ENCODE measurements at regions not wholly inside any gene's neighbourhood (a gene's known extent, or its start where the extent isn't known, plus 50 kb on each side); places are given as distances from the start of the nearest gene placed in this dataset.

- no peak for TF ChIP-seq POLR2AphosphoS5 (IDR thresholded peaks at IDR 0.05; ENCODE audit: low read depth, low read length)
- no peak for TF ChIP-seq TAF1 (IDR thresholded peaks at IDR 0.05; ENCODE audit: low read depth, low read length)
- TF ChIP-seq POLR2A (IDR thresholded peaks at IDR 0.05; ENCODE audit: low read depth, low read length) = no peak
- no peak for TF ChIP-seq PAX5 (IDR thresholded peaks at IDR 0.05; ENCODE audit: insufficient read depth, low read length, severe bottlenecking)
These were observed 138.7 kb upstream of the IRF2BP2 start for GRCh38 chr1:234748713-234749112.
